ENCODE measurements at regions not wholly inside any gene's neighbourhood (a gene's known extent, or its start where the extent isn't known, plus 50 kb on each side); places are given as distances from the start of the nearest gene placed in this dataset.

- dilution Hi-C loops (cut with MboI; ENCODE audit: extremely low pct_ligation_motif_present, low sequenced_read_pairs) (no loop called here), intact Hi-C loops (cut with micrococcal nuclease) (no loop called here)
- no peaks in the 10 kb centered on the region for H3K9me1 ChIP-seq (replicated peaks; ENCODE audit: control insufficient read depth, extremely low read depth, insufficient read depth, low read length)
- H3K27me3 ChIP-seq (ENCODE audit: control insufficient read depth in 2 of 2, insufficient read depth in 2 of 2, low read length in 2 of 2) = no peaks in the 10 kb centered on the region
- H3K4me2 ChIP-seq (ENCODE audit: insufficient read depth, low read length) = no peak overlapping the region
- H4K20me1 ChIP-seq (replicated peaks; ENCODE audit: control insufficient read depth, extremely low read depth, insufficient read depth, low read length) = no peaks in the 10 kb centered on the region
- no peaks in the 10 kb centered on the region for H3K36me3 ChIP-seq (ENCODE audit: control insufficient read depth in 2 of 2, extremely low read depth in 1 of 2, insufficient read depth in 2 of 2, low read length in 2 of 2)
- H3K9ac ChIP-seq (replicated peaks; ENCODE audit: extremely low read depth, insufficient read depth, low read length) = no peak overlapping the region
- CTCF ChIA-PET = no interaction called here
- DNase-seq (ENCODE audit: low read depth, low spot score) (no peak), FAIRE-seq (no peak)
- POLR2A ChIA-PET = no interaction called here
- H3K4me3 ChIP-seq (replicated peaks in 1 of 3; ENCODE audit: insufficient read depth in 1 of 3, low read depth in 1 of 3, low read length in 3 of 3) = no peak overlapping the region
- H3K79me2 ChIP-seq (ENCODE audit: control insufficient read depth, insufficient read depth, low read length) = no peaks in the 10 kb centered on the region
- no peaks in the 10 kb centered on the region for H3K4me1 ChIP-seq (ENCODE audit: control insufficient read depth, extremely low read depth, insufficient read depth, low read length)
- H2AFZ ChIP-seq (ENCODE audit: low read depth, low read length) = no peak overlapping the region
- TF ChIP-seq MYC (IDR thresholded peaks at IDR 0.05; ENCODE audit: low read depth, low read length) (no peak), CTCF (IDR thresholded peaks at IDR 0.05; ENCODE audit: extremely low read depth in 1 of 2, insufficient read depth in 1 of 2, low read depth in 1 of 2, low read length in 2 of 2) (no peak), POLR2A (IDR thresholded peaks at IDR 0.05; ENCODE audit: low read depth, low read length) (no peak), FOS (IDR thresholded peaks at IDR 0.05; ENCODE audit: borderline replicate concordance, insufficient read depth, low read length) (no peak), MAX (IDR thresholded peaks at IDR 0.05; ENCODE audit: insufficient read depth, insufficient read length) (no peak), POLR2AphosphoS5 (IDR thresholded peaks at IDR 0.05; ENCODE audit: insufficient read depth, low read depth, low read length) (no peak), GATA2 (IDR thresholded peaks at IDR 0.05; ENCODE audit: insufficient read depth, insufficient read length, low read depth, low read length) (no peak), EZH2 (IDR thresholded peaks at IDR 0.05; ENCODE audit: borderline replicate concordance, low read depth, low read length, severe bottlenecking) (no peak), JUN (IDR thresholded peaks at IDR 0.05; ENCODE audit: borderline replicate concordance, insufficient read depth, insufficient read length, low read depth) (no peak)
- no peaks in the 10 kb centered on the region for H3K9me3 ChIP-seq (replicated peaks; ENCODE audit: control insufficient read depth, insufficient read depth, low read length)
- H3K27ac ChIP-seq (ENCODE audit: insufficient read depth, low read depth, low read length) = no peak overlapping the region
- no TSS peak for BruUV-seq (replicated peaks)
These were observed 386.3 kb downstream of the MRPS30 start for GRCh38 chr5:45195026-45195425.
